Epithelial cell of esophagus (primary cell): ENCODE measurements at regions not wholly inside any gene's neighbourhood (a gene's known extent, or its start where the extent isn't known, plus 50 kb on each side); places are given as distances from the start of the nearest gene placed in this dataset.
"Not testable (repeated sequence)": the region's sequence is repeated elsewhere in the genome, so short reads cannot be mapped to it uniquely, and the experiment has no call there.

Experiments
- DNase-seq: peaks from one replicate; pipeline ENCODE4 v3.0.0; 2010; ENCODE audit warnings: low read depth
- H3K4me3 ChIP-seq: 2 replicates; pipeline ENCODE4 v1.5.1; 2011; ENCODE audit warnings: mild to moderate bottlenecking, low read length, control low read depth
- TF ChIP-seq, protein P1 (sequence below): IDR thresholded peaks from 2 replicates; pipeline ENCODE4 v1.5.1; 2011; ENCODE audit warnings: low read depth, mild to moderate bottlenecking, low read length, control low read depth, inconsistent platforms; ENCODE audit not compliant: insufficient read depth; ENCODE audit errors: missing control alignments

DNA sequence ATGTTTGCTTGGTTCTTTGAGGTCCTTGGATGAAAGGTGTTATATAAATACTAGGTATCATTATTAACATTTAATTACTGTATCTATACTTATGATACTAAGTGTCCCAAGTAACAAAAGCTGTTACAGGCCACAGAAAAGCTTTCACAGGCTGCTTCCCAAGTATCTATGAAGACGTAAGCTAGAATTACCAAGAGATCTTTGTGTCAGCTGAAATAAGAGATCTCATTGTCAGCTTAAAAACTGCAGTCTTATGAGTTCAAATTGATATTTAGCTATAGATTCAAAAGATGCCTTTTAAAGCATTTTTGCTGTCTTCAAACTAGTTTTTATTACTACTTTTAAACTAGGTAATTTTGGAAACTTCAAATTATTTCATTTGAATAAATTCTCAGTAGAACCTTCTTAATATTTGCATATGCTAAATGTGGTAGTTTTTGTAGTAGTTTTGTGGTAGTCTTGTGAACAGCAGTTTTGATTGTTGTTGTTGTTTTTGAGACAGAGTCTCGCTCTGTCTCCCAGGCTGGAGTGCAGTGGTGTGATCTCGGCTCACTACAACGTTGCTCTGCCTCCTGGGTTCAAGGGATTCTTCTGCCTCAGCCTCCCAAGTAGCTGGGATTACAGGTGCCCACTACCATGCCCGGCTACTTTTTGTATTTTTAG, 170.0 kb upstream of the RPL34 start:
- TF ChIP-seq, protein P1, sequence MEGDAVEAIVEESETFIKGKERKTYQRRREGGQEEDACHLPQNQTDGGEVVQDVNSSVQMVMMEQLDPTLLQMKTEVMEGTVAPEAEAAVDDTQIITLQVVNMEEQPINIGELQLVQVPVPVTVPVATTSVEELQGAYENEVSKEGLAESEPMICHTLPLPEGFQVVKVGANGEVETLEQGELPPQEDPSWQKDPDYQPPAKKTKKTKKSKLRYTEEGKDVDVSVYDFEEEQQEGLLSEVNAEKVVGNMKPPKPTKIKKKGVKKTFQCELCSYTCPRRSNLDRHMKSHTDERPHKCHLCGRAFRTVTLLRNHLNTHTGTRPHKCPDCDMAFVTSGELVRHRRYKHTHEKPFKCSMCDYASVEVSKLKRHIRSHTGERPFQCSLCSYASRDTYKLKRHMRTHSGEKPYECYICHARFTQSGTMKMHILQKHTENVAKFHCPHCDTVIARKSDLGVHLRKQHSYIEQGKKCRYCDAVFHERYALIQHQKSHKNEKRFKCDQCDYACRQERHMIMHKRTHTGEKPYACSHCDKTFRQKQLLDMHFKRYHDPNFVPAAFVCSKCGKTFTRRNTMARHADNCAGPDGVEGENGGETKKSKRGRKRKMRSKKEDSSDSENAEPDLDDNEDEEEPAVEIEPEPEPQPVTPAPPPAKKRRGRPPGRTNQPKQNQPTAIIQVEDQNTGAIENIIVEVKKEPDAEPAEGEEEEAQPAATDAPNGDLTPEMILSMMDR: no peak
- DNase-seq: no peak
- no peak overlapping the region for H3K4me3 ChIP-seq

DNA sequence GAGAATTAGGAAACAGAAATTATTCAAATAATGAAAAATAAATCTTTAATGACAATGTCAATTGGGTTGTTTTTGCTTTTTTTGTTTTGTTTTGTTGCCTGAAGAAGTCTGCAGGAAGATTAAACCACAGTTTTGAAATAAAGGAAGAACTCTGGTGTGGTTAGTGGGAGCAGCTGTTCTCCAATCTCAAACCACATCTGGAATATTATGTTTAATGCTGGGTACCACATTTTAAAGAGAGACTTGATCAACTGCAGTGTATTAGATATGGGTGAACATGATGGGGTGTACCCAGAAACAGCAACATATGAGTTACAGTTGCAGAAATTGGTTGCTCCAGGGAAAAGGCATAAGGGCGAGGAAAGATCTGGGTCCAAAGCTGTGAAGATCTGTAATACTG, 171.2 kb upstream of the RPL34 start:
- DNase-seq: no peak
- TF ChIP-seq, protein P1: no peak

DNA sequence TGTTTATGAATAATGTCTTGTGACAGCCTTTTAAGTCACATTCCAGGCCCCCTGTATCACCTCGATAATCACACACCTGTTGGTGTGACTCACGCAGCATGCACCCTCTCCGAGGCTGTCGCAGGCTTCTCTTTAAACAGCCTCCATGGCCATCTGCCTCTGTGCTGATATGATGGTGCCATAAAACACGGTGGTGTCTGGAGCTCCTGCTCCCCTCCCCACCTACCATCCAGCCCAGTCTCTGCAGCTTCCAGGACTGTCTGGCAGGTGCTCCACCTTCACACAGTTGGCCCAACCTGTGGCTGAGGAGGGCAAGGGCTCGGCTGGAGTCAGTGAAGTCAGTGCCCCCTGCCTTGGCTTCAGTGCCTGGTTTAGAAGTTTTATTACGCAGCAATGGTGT, 173.8 kb upstream of the RPL34 start:
- DNase-seq: no peak
- TF ChIP-seq, protein P1: no peak
- no peak overlapping the region for H3K4me3 ChIP-seq

More for the DNA sequence above, 171.2 kb upstream of the RPL34 start:
- no peak overlapping the region for H3K4me3 ChIP-seq

DNA sequence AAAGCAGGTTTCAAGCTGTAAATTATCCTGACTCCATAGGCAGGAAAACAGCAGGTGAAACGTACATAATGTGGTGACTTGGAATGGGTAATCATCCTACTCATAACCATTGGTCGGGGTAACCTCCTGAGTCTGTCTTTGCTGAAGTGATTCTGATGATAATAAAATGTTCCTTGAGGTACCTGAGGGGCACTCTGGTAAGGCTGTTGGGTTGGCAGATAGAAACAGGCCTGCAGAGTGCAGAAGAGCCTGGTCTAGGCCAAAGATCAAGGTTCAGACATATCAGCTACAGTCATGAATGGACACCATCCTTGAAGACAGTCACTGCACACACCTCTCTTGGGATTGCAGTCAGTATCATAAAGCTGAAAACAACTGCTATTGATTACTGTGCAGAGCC, 174.7 kb upstream of the RPL34 start:
- H3K4me3 ChIP-seq: no peak overlapping the region
- TF ChIP-seq, protein P1: no peak
- no peak for DNase-seq

DNA sequence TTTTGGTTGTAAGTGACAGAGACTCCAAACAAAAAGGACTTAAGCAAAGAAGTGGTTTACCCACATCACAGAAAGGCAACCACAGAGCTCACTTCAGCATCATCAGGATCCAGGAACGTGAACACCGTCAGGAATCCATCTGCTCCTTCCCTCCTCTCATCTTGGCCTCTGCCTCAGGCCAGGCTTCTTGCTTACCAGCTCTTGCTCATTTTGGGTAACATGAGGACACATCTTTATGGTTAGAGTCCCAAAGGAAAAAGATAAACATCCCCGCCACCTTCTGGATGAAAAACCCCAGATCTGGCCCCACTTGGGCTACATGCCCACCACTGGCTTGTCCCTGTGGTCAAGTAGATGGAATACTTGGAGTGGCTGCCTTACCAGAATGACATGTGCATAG, 176.8 kb upstream of the RPL34 start:
- H3K4me3 ChIP-seq: no peak overlapping the region
- DNase-seq: no peak
- TF ChIP-seq, protein P1: no peak

DNA sequence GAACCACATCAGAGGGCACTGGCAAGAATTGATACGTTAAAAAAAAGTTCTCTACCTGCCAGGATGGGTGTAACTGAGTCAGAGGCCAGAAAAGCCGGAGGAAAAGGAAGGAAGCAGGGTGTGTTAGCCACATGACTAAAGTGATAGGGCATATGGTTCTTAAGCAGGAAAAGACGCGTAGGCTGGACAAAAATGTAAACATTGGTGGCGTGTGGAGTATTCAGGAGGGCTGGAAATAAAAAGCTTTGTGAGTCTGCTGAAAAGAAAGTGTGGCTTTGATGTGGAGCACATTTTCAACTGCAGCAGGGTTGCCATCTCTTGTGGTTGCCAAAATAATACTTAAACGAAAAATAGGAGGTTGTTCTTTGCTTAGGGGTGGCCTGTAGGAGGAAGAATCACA, 186.5 kb upstream of the RPL34 start:
- H3K4me3 ChIP-seq: no peak overlapping the region
- TF ChIP-seq, protein P1: no peak
- DNase-seq: peak; percentile 80

DNA sequence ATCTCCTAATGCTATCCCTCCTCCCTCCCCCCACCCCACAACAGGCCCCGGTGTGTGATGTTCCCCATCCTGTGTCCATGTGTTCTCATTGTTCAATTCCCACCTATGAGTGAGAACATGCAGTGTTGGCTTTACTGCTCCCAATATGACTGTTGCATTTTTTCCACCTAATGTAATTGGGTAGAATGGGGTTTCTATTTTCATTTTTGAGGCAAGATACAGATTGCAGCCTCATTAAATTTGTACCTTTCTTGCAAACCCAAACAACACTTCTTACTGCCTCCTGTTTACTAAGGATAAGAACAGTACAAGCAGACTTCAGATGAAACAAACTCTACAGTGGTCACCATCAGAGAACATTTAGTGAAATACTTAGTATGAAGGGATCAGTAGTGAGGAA, 187.0 kb upstream of the RPL34 start:
- DNase-seq, H3K4me3 ChIP-seq: not testable (repeated sequence)
